ENCODE measurements at regions not wholly inside any gene's neighbourhood (a gene's known extent, or its start where the extent isn't known, plus 50 kb on each side); places are given as distances from the start of the nearest gene placed in this dataset.

DNA sequence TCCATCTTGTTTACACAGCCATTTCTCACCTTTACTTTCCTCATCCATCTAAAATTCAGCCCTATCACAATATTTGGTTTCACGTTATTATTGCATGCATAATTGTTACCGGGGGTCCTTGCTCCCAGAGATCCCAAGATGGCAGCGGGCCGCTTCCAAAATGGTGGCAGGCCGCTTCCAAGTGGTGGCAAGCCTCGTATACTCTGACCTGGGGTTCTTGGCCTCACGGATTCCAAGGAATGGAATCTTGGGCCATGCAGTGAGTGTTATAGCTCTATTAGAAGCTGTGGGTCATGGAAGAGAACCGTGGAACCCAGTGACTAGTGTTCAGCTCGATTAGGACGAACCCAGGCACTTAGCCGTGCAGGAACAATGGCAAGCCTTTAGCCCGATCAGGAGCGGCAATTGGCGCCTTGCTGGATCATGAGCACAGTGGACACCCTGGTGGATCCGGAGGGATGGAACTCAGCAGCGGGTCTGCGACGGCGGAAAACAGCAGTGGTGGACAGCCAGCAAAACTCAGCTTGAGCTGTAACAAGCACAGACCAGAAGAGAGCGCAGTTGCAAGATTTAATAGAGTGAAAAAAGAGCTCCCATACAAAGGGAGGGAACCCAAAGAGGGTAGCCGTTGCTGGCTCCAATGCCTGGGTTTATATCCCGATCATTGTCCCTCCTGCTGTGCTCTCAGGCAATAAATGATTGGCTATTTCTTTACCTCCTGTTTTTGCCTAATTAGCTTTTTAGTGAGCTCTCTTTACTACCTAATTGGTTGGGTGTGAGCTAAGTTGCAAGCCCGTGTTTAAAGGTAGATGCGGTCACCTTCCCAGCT is 756.2 kb upstream of the CTNND2 start (continued):
- TF ChIP-seq, protein P1, sequence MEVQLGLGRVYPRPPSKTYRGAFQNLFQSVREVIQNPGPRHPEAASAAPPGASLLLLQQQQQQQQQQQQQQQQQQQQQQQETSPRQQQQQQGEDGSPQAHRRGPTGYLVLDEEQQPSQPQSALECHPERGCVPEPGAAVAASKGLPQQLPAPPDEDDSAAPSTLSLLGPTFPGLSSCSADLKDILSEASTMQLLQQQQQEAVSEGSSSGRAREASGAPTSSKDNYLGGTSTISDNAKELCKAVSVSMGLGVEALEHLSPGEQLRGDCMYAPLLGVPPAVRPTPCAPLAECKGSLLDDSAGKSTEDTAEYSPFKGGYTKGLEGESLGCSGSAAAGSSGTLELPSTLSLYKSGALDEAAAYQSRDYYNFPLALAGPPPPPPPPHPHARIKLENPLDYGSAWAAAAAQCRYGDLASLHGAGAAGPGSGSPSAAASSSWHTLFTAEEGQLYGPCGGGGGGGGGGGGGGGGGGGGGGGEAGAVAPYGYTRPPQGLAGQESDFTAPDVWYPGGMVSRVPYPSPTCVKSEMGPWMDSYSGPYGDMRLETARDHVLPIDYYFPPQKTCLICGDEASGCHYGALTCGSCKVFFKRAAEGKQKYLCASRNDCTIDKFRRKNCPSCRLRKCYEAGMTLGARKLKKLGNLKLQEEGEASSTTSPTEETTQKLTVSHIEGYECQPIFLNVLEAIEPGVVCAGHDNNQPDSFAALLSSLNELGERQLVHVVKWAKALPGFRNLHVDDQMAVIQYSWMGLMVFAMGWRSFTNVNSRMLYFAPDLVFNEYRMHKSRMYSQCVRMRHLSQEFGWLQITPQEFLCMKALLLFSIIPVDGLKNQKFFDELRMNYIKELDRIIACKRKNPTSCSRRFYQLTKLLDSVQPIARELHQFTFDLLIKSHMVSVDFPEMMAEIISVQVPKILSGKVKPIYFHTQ (CRISPR knock-in tag; IDR thresholded peaks at IDR 0.05): peak; percentile 96
- TF ChIP-seq ZNF416 (CRISPR knock-in tag; IDR thresholded peaks at IDR 0.05) (peak; percentile 89), ETV6 (CRISPR knock-in tag; IDR thresholded peaks at IDR 0.05) (0 out of 2 replicates have a peak, but pooled peaks have one; percentile 16), FOXP1 (CRISPR knock-in tag; IDR thresholded peaks at IDR 0.05; ENCODE audit: borderline replicate concordance) (peak; percentile 62; the same call in 1 of the 2 replicates)

DNA sequence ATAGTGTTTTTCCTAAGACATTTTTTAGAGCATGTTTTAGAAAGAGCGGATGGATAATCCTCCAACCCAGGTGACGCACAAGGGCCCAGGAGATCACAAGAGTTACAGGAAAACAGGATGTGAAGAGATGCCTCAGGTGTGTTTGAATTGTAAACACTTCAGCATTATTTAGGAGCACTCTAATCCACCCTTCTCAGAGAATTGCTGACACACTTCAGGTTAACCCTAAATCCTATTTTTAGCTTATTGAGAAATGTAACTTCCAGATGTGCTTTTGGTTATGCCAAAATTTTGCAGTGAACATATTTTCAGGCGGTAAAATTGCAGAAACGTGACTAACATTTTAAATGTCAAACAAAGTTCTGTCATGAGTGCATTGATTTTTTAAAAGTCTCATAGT is 755.4 kb upstream of the CTNND2 start:
- peaks cover 87% of the 10 kb centered on the region for H3K36me3 Mint-ChIP-seq
- ATAC-seq (no peak), DNase-seq (ENCODE audit: low spot score) (no peak)
- H3K27me3 Mint-ChIP-seq (ENCODE audit: low read depth): no peaks in the 10 kb centered on the region; the same call in 1 of the 2 replicates
- ChIA-PET CTCF (no interaction called here), POLR2A (no interaction called here)
- TF ChIP-seq, protein P1 (CRISPR knock-in tag; IDR thresholded peaks at IDR 0.05): peak; percentile 87
- TF ChIP-seq ZNF416 (CRISPR knock-in tag; IDR thresholded peaks at IDR 0.05) (peak; percentile 7; the same call in 1 of the 2 replicates), CBFB (CRISPR knock-in tag; IDR thresholded peaks at IDR 0.05; ENCODE audit: low read depth) (no peak), PRRX2 (CRISPR knock-in tag; IDR thresholded peaks at IDR 0.05) (0 out of 2 replicates have a peak, but pooled peaks have one; percentile 67), EMX1 (CRISPR knock-in tag; IDR thresholded peaks at IDR 0.05) (peak; percentile 57), ZNF671 (CRISPR knock-in tag; IDR thresholded peaks at IDR 0.05) (peak; percentile 13; the same call in 1 of the 2 replicates), JUN (CRISPR knock-in tag; IDR thresholded peaks at IDR 0.05) (no peak)
- H3K4me1 Mint-ChIP-seq: peaks cover 78% of the 10 kb centered on the region
- H3K4me3 Mint-ChIP-seq: no peak overlapping the region
- peaks cover 30% of the 10 kb centered on the region for H3K9me3 Mint-ChIP-seq
- H3K27ac Mint-ChIP-seq: peak overlapping the region; percentile 16

DNA sequence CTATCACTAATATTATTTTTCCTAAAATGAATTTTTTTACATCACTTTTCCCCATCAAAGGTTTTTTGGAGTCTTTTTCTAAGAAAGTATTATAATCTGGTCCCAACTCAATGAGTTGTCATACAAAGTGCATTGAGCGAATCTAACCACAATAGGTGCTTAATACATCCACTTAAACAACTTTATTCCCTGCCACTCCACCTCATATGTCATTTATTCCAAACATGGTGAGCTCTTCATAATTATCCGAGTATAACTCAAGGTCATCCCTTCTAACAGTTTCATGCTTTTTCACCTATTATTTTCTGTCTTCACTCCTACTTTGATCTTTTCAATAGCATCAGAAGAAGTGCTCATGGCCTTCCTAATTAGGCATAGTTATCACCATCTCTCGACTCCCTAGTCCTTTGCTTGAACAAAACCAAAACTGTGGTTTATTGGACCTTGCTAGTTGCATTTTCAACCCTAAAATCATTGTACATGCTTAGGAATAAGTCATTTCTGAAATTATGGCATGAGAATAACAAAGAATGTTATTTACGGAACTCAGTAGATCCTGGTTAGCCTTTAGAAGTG is 754.7 kb upstream of the CTNND2 start:
- Mint-ChIP-seq H3K27ac (no peak overlapping the region), H3K9me3 (peaks cover 30% of the 10 kb centered on the region), H3K4me3 (no peak overlapping the region), H3K27me3 (ENCODE audit: low read depth) (no peaks in the 10 kb centered on the region), H3K4me1 (peaks cover 71% of the 10 kb centered on the region), H3K36me3 (peaks cover 84% of the 10 kb centered on the region)
- ChIA-PET CTCF (no interaction called here), POLR2A (no interaction called here)
- ATAC-seq (no peak), DNase-seq (ENCODE audit: low spot score) (no peak)
- TF ChIP-seq, protein P2, sequence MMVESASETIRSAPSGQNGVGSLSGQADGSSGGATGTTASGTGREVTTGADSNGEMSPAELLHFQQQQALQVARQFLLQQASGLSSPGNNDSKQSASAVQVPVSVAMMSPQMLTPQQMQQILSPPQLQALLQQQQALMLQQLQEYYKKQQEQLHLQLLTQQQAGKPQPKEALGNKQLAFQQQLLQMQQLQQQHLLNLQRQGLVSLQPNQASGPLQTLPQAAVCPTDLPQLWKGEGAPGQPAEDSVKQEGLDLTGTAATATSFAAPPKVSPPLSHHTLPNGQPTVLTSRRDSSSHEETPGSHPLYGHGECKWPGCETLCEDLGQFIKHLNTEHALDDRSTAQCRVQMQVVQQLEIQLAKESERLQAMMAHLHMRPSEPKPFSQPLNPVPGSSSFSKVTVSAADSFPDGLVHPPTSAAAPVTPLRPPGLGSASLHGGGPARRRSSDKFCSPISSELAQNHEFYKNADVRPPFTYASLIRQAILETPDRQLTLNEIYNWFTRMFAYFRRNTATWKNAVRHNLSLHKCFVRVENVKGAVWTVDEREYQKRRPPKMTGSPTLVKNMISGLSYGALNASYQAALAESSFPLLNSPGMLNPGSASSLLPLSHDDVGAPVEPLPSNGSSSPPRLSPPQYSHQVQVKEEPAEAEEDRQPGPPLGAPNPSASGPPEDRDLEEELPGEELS (CRISPR knock-in tag; IDR thresholded peaks at IDR 0.05): no peak
- TF ChIP-seq, protein P3, sequence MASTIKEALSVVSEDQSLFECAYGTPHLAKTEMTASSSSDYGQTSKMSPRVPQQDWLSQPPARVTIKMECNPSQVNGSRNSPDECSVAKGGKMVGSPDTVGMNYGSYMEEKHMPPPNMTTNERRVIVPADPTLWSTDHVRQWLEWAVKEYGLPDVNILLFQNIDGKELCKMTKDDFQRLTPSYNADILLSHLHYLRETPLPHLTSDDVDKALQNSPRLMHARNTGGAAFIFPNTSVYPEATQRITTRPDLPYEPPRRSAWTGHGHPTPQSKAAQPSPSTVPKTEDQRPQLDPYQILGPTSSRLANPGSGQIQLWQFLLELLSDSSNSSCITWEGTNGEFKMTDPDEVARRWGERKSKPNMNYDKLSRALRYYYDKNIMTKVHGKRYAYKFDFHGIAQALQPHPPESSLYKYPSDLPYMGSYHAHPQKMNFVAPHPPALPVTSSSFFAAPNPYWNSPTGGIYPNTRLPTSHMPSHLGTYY (CRISPR knock-in tag; IDR thresholded peaks at IDR 0.05): peak; percentile 79; the same call in 1 of the 2 replicates
- TF ChIP-seq, protein P4, sequence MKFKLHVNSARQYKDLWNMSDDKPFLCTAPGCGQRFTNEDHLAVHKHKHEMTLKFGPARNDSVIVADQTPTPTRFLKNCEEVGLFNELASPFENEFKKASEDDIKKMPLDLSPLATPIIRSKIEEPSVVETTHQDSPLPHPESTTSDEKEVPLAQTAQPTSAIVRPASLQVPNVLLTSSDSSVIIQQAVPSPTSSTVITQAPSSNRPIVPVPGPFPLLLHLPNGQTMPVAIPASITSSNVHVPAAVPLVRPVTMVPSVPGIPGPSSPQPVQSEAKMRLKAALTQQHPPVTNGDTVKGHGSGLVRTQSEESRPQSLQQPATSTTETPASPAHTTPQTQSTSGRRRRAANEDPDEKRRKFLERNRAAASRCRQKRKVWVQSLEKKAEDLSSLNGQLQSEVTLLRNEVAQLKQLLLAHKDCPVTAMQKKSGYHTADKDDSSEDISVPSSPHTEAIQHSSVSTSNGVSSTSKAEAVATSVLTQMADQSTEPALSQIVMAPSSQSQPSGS (CRISPR knock-in tag; IDR thresholded peaks at IDR 0.05; ENCODE audit: borderline replicate concordance, low read depth): no peak
- TF ChIP-seq GRHL2 (CRISPR knock-in tag; IDR thresholded peaks at IDR 0.05; ENCODE audit: insufficient replicate concordance, severe bottlenecking) (no peak), TP53 (CRISPR knock-in tag; IDR thresholded peaks at IDR 0.05) (no peak), ZNF416 (CRISPR knock-in tag; IDR thresholded peaks at IDR 0.05) (peak; percentile 36; the same call in 1 of the 2 replicates), FOXP1 (CRISPR knock-in tag; IDR thresholded peaks at IDR 0.05; ENCODE audit: borderline replicate concordance) (no peak), PRRX2 (CRISPR knock-in tag; IDR thresholded peaks at IDR 0.05) (peak; percentile 71; the same call in 1 of the 2 replicates), SP1 (CRISPR knock-in tag; conservative IDR thresholded peaks at IDR 0.05) (no peak)
- TF ChIP-seq, protein P5, sequence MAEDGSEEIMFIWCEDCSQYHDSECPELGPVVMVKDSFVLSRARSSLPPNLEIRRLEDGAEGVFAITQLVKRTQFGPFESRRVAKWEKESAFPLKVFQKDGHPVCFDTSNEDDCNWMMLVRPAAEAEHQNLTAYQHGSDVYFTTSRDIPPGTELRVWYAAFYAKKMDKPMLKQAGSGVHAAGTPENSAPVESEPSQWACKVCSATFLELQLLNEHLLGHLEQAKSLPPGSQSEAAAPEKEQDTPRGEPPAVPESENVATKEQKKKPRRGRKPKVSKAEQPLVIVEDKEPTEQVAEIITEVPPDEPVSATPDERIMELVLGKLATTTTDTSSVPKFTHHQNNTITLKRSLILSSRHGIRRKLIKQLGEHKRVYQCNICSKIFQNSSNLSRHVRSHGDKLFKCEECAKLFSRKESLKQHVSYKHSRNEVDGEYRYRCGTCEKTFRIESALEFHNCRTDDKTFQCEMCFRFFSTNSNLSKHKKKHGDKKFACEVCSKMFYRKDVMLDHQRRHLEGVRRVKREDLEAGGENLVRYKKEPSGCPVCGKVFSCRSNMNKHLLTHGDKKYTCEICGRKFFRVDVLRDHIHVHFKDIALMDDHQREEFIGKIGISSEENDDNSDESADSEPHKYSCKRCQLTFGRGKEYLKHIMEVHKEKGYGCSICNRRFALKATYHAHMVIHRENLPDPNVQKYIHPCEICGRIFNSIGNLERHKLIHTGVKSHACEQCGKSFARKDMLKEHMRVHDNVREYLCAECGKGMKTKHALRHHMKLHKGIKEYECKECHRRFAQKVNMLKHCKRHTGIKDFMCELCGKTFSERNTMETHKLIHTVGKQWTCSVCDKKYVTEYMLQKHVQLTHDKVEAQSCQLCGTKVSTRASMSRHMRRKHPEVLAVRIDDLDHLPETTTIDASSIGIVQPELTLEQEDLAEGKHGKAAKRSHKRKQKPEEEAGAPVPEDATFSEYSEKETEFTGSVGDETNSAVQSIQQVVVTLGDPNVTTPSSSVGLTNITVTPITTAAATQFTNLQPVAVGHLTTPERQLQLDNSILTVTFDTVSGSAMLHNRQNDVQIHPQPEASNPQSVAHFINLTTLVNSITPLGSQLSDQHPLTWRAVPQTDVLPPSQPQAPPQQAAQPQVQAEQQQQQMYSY (CRISPR knock-in tag; IDR thresholded peaks at IDR 0.05): no peak

Measured in WTC11 (cell line).